HEK293 (cell line): ENCODE measurements at regions not wholly inside any gene's neighbourhood (a gene's known extent, or its start where the extent isn't known, plus 50 kb on each side); places are given as distances from the start of the nearest gene placed in this dataset.

Experiments
- CTCF ChIA-PET: fragments of 350-600 bp; formaldehyde crosslinking; extraction: SDS; loops from one replicate; lab custom pipeline; 2021; ENCODE audit warnings: antibody characterized with exemption; lab: Yijun Ruan, JAX
- POLR2A ChIA-PET: fragments of 300-600 bp; formaldehyde crosslinking; extraction: SDS; loops from one replicate; lab custom pipeline; 2020; ENCODE audit warnings: antibody characterized with exemption, inconsistent platforms; lab: Yijun Ruan, JAX
- H3K27ac ChIP-seq: fragments of 200-500 bp; sonication (Bioruptor generic); 2 replicates; pipeline ENCODE4 v1.5.1; 2014; ENCODE audit warnings: low read depth, low read length, control low read depth, inconsistent platforms; ENCODE audit errors: extremely low read depth
- H3K36me3 ChIP-seq, 2 experiments: fragments of 200-500 bp in 1 of 2; sonication (Bioruptor generic) in 1 of 2; 1 replicate in 1 of 2; 2 replicates in 1 of 2; pipeline ENCODE4 v1.5.1; 2014 to 2017; ENCODE audit warnings: inconsistent platforms in 2 of 2, low read length in 2 of 2; ENCODE audit not compliant: control insufficient read depth in 2 of 2, insufficient read depth in 1 of 2
- H3K4me1 ChIP-seq: fragments of 200-500 bp; sonication (Bioruptor generic); 2 replicates; pipeline ENCODE4 v1.5.1; 2014; ENCODE audit warnings: mild to moderate bottlenecking, low read length, inconsistent platforms; ENCODE audit not compliant: control insufficient read depth, insufficient read depth
- H3K4me3 ChIP-seq: 2 replicates; pipeline ENCODE4 v1.5.1; 2011; ENCODE audit warnings: low read depth, mild to moderate bottlenecking, control low read depth, low read length, moderate library complexity
- H3K9me3 ChIP-seq: fragments of 200-500 bp; sonication (Bioruptor generic); 2 replicates; pipeline ENCODE4 v1.5.1; 2014; ENCODE audit warnings: low read depth, low read length, inconsistent platforms; ENCODE audit not compliant: control insufficient read depth, insufficient read depth
- AEBP2 ChIP-seq: fragments of 450-650 bp; formaldehyde crosslinking; IDR thresholded peaks from 2 replicates; pipeline ENCODE4 v1.5.1; 2016; ENCODE audit warnings: missing biosample characterization, missing genetic modification characterization, borderline replicate concordance
- FEZF1 ChIP-seq: fragments of 450-650 bp; formaldehyde crosslinking; IDR thresholded peaks from 2 replicates; pipeline ENCODE4 v1.5.1; 2016; ENCODE audit warnings: missing biosample characterization, missing genetic modification characterization
- GLI2 ChIP-seq: fragments of 450-650 bp; formaldehyde crosslinking; IDR thresholded peaks from 2 replicates; pipeline ENCODE4; 2017; ENCODE audit warnings: missing biosample characterization, missing genetic modification characterization, low read depth, borderline replicate concordance
- HOXC10 ChIP-seq: sonication (generic); formaldehyde crosslinking; IDR thresholded peaks from 2 replicates; pipeline ENCODE4 v1.8.1; 2023; ENCODE audit warnings: mild to moderate bottlenecking, missing genetic modification reagents
- IKZF3 ChIP-seq: fragments of 450-650 bp; IDR thresholded peaks from 2 replicates; pipeline ENCODE4 v1.5.0; 2018; ENCODE audit warnings: missing biosample characterization, mild to moderate bottlenecking, missing genetic modification characterization, moderate library complexity
- KLF8 ChIP-seq: fragments of 450-650 bp; formaldehyde crosslinking; IDR thresholded peaks from 2 replicates; pipeline ENCODE4 v1.5.1; 2016; ENCODE audit warnings: missing biosample characterization, missing genetic modification characterization
- REPIN1 ChIP-seq: fragments of 450-650 bp; formaldehyde crosslinking; IDR thresholded peaks from 2 replicates; pipeline ENCODE4 v1.5.1; 2017; ENCODE audit warnings: missing biosample characterization, missing genetic modification characterization, low read depth
- SP7 ChIP-seq: fragments of 450-650 bp; formaldehyde crosslinking; IDR thresholded peaks from 2 replicates; pipeline ENCODE4 v1.5.1; 2016; ENCODE audit warnings: missing biosample characterization, missing genetic modification characterization
- TCF7L2 ChIP-seq: IDR thresholded peaks from 2 replicates; pipeline ENCODE4 v1.6.1; 2011; ENCODE audit warnings: low read depth, mild to moderate bottlenecking, inconsistent platforms, low read length, moderate library complexity, borderline replicate concordance
- ZBTB44 ChIP-seq: fragments of 450-650 bp; IDR thresholded peaks from 2 replicates; pipeline ENCODE4 v1.5.1; 2018; ENCODE audit warnings: missing biosample characterization, mild to moderate bottlenecking, missing genetic modification characterization
- ZBTB8A ChIP-seq: fragments of 450-650 bp; formaldehyde crosslinking; IDR thresholded peaks from 2 replicates; pipeline ENCODE4 v1.5.1; 2016; ENCODE audit warnings: missing biosample characterization, missing genetic modification characterization
- ZNF121 ChIP-seq: fragments of 450-650 bp; formaldehyde crosslinking; IDR thresholded peaks from 2 replicates; pipeline ENCODE4 v1.5.1; 2016; ENCODE audit warnings: missing biosample characterization, missing genetic modification characterization
- ZNF16 ChIP-seq: fragments of 450-650 bp; formaldehyde crosslinking; IDR thresholded peaks from 2 replicates; pipeline ENCODE4 v1.5.1; 2016; ENCODE audit warnings: low read depth, missing biosample characterization, missing genetic modification characterization
- ZNF2 ChIP-seq: fragments of 450-650 bp; formaldehyde crosslinking; IDR thresholded peaks from 2 replicates; pipeline ENCODE4 v1.5.1; 2016; ENCODE audit warnings: missing biosample characterization, missing genetic modification characterization
- ZNF223 ChIP-seq: fragments of 450-650 bp; formaldehyde crosslinking; IDR thresholded peaks from 2 replicates; pipeline ENCODE4 v1.5.1; 2016; ENCODE audit warnings: missing biosample characterization, missing genetic modification characterization
- ZNF24 ChIP-seq: fragments of 450-650 bp; formaldehyde crosslinking; IDR thresholded peaks from 2 replicates; pipeline ENCODE4 v1.5.1; 2016; ENCODE audit warnings: missing biosample characterization, missing genetic modification characterization
- ZNF324 ChIP-seq: fragments of 450-650 bp; formaldehyde crosslinking; IDR thresholded peaks from 2 replicates; pipeline ENCODE4 v1.5.1; 2016; ENCODE audit warnings: missing biosample characterization, missing genetic modification characterization
- ZNF341 ChIP-seq: fragments of 450-650 bp; formaldehyde crosslinking; IDR thresholded peaks from 2 replicates; pipeline ENCODE4; 2016; ENCODE audit warnings: low read depth, missing biosample characterization, missing genetic modification characterization
- ZNF362 ChIP-seq: fragments of 450-650 bp; formaldehyde crosslinking; IDR thresholded peaks from 2 replicates; pipeline ENCODE4 v1.5.1; 2016; ENCODE audit warnings: missing biosample characterization, missing genetic modification characterization
- ZNF433 ChIP-seq: fragments of 450-650 bp; formaldehyde crosslinking; IDR thresholded peaks from 2 replicates; pipeline ENCODE4 v1.5.1; 2016; ENCODE audit warnings: missing biosample characterization, missing genetic modification characterization, low read depth
- ZNF560 ChIP-seq: fragments of 450-650 bp; formaldehyde crosslinking; IDR thresholded peaks from 2 replicates; pipeline ENCODE4 v1.5.1; 2017; ENCODE audit warnings: missing biosample characterization, missing genetic modification characterization, borderline replicate concordance
- ZNF580 ChIP-seq: fragments of 450-650 bp; formaldehyde crosslinking; IDR thresholded peaks from 2 replicates; pipeline ENCODE4 v1.5.1; 2016; ENCODE audit warnings: missing biosample characterization, missing genetic modification characterization
- ZNF596 ChIP-seq: fragments of 450-650 bp; IDR thresholded peaks from 2 replicates; pipeline ENCODE4 v1.5.0; 2018; ENCODE audit warnings: missing biosample characterization, mild to moderate bottlenecking, missing genetic modification characterization, moderate library complexity
- ZNF639 ChIP-seq: fragments of 450-650 bp; formaldehyde crosslinking; IDR thresholded peaks from 2 replicates; pipeline ENCODE4 v1.5.1; 2016; ENCODE audit warnings: missing biosample characterization, missing genetic modification characterization
- ZNF645 ChIP-seq: fragments of 450-650 bp; formaldehyde crosslinking; IDR thresholded peaks from 2 replicates; pipeline ENCODE4; 2016; ENCODE audit warnings: missing biosample characterization, missing genetic modification characterization
- ZNF670 ChIP-seq: fragments of 450-650 bp; formaldehyde crosslinking; IDR thresholded peaks from 2 replicates; pipeline ENCODE4 v1.5.1; 2016; ENCODE audit warnings: missing biosample characterization, missing genetic modification characterization, low read depth
- ZNF692 ChIP-seq: fragments of 450-650 bp; formaldehyde crosslinking; IDR thresholded peaks from 2 replicates; pipeline ENCODE4 v1.5.1; 2016; ENCODE audit warnings: missing biosample characterization, missing genetic modification characterization
- ZNF747 ChIP-seq: fragments of 450-650 bp; formaldehyde crosslinking; IDR thresholded peaks from 2 replicates; pipeline ENCODE4 v1.5.1; 2016; ENCODE audit warnings: missing biosample characterization, missing genetic modification characterization

GRCh38 chr11:114846416-114846791 lies 168.1 kb downstream of the NXPE2 start:
- Histone ChIP-seq H3K4me1 (no peaks in the 10 kb centered on the region), H3K36me3 (no peaks in the 10 kb centered on the region), H3K27ac (no peak overlapping the region), H3K4me3 (no peak overlapping the region)
- POLR2A ChIA-PET = no interaction called here
- TF ChIP-seq AEBP2 (no peak), KLF8 (tag by site-specific recombination) (no peak), REPIN1 (tag by site-specific recombination) (no peak), ZNF645 (tag by site-specific recombination) (no peak), ZNF341 (tag by site-specific recombination) (no peak), ZNF596 (no peak), ZNF2 (no peak), SP7 (tag by site-specific recombination) (no peak), ZNF121 (tag by site-specific recombination) (no peak), ZBTB8A (tag by site-specific recombination) (no peak), ZNF433 (tag by site-specific recombination) (no peak), ZBTB44 (tag by site-specific recombination) (no peak), ZNF362 (tag by site-specific recombination) (no peak), FEZF1 (tag by site-specific recombination) (no peak), HOXC10 (CRISPR knock-in tag) (no peak)
- TF ChIP-seq, all 188 proteins: peak for 0
- no peaks in the 10 kb centered on the region for H3K9me3 ChIP-seq
- CTCF ChIA-PET = no interaction called here

GRCh38 chr11:114847306-114847975 lies 169.1 kb downstream of the NXPE2 start:
- Histone ChIP-seq H3K36me3 (no peaks in the 10 kb centered on the region), H3K4me3 (no peak overlapping the region)
- CTCF ChIA-PET = interaction anchor here (0.6 kb wide), 1 partner anchor 789 kb away, joined by 4 read pairs; no protein-coding TSS in a partner anchor
- TF ChIP-seq ZNF580 (tag by site-specific recombination) = no peak
- TF ChIP-seq ZNF223 (tag by site-specific recombination) = no peak
- TF ChIP-seq ZNF692 (tag by site-specific recombination) = no peak
- no peak for TF ChIP-seq ZNF560 (tag by site-specific recombination)
- TF ChIP-seq HOXC10 (CRISPR knock-in tag) = no peak
- TF ChIP-seq TCF7L2 = no peak
- TF ChIP-seq ZNF24 (tag by site-specific recombination) = no peak
- no peak for TF ChIP-seq ZNF324 (tag by site-specific recombination)
- TF ChIP-seq ZNF747 (tag by site-specific recombination) = no peak
- TF ChIP-seq ZNF16 = no peak
- TF ChIP-seq IKZF3 (tag by site-specific recombination) = no peak
- no peak for TF ChIP-seq ZNF639 (tag by site-specific recombination)
- TF ChIP-seq ZNF670 (tag by site-specific recombination) = no peak
- TF ChIP-seq GLI2 (tag by site-specific recombination) = no peak

More at GRCh38 chr11:114847306-114847975, 169.1 kb downstream of the NXPE2 start:
- no peak overlapping the region for H3K27ac ChIP-seq
- H3K9me3 ChIP-seq = no peaks in the 10 kb centered on the region
- H3K4me1 ChIP-seq = no peaks in the 10 kb centered on the region
- POLR2A ChIA-PET = no interaction called here
